ENCODE measurements at regions not wholly inside any gene's neighbourhood (a gene's known extent, or its start where the extent isn't known, plus 50 kb on each side); places are given as distances from the start of the nearest gene placed in this dataset.

DNA sequence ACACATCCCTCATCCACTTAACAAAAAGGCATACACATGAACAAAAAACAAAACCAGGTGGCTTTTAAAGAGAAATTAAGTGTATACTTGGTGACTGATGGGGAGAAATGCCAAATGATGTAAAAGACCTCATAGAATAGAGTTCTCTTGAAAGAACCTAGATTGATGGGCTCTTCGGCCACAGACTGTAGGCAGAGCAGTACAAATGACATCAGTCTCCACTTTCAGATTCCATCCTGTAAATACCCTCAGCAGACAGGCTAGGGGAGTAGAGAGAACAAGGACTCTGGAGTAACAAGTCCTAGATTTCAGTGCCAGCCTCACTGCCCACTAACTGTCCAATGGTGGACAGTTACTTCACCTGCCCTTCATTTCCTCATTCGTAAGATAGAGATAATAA is 203.8 kb downstream of the MZT1 start:
- no peak for DNase-seq

DNA sequence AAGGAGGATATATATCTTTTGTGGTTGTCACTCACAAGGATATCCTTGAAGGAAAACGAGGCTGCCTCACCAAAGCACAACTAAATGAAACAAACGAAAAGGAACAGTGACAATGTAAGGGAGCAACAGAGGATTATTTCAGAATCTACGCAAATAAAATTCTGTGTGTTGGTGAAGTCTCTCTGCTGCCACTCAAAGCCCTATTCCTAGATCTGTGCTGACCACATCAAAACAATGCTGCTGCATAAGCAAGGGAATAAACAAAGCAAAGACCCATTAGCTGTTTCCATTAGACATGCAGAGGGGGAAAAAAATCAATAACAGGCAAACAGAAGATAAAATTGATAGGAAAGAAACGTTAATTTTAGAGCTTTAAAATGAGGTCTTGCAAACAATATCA is 204.4 kb downstream of the MZT1 start:
- DNase-seq = no peak

DNA sequence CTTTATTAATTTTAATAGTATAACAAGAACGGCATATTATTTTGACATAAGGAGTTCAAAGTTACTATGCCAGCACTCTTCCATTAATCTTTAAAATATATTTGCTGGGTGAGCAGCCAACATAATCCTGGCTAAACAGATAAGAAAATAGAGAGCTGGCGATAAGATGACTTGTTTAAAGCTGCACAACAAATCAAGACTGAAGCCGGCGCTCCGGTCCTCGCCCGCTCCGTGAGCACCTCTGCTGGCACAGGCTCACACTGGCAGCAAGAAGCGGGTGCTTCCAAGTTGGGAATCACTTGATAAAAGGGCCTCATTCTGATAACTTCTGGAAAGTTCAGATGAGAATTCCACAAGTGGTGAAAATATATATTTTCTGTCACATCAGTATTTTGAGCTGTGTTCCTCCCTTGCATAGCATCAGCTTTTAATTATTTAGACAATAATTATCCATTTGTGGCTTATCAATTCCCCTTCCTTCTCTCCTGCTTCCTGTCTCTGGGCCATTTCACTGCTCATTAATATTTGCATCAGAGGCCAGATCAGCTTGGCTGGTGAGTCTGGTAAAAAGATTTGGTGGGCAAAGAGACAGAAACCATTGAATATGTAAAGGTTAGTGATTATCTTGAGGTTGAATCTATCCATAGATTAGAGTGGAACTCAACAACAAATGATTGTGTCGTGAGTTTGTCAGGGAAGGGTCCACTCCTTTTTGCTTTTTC is 205.3 kb downstream of the MZT1 start:
- no peak for DNase-seq

GRCh38 chr13:72514146-72514545 is 213.3 kb downstream of the MZT1 start:
- DNase-seq = no peak

GRCh38 chr13:72508392-72508791 is 219.0 kb downstream of the MZT1 start:
- no peak for DNase-seq

GRCh38 chr13:72507416-72508199 is 219.8 kb downstream of the MZT1 start:
- no peak for DNase-seq

DNA sequence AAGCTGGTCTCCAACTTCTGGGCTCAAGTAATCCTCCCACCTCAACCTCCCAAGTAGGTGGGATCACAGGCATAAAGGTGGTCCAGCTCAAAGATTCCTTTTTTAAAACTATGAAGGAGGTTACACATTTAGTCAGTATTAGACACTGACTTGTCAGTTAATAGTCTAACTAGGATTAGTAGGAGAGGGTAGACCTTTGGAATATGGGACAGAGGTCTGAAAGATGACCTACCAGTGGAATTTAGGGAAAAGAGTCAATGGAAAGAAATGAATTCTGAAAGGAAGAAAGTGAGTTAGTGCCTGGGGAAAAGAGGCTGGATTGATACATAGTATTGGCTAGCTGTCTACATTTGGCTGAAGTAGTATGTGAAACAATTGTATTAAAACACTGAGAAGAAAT is 220.7 kb downstream of the MZT1 start:
- no peak for DNase-seq

GRCh38 chr13:72505376-72505775 is 222.1 kb downstream of the MZT1 start:
- no peak for DNase-seq

DNA sequence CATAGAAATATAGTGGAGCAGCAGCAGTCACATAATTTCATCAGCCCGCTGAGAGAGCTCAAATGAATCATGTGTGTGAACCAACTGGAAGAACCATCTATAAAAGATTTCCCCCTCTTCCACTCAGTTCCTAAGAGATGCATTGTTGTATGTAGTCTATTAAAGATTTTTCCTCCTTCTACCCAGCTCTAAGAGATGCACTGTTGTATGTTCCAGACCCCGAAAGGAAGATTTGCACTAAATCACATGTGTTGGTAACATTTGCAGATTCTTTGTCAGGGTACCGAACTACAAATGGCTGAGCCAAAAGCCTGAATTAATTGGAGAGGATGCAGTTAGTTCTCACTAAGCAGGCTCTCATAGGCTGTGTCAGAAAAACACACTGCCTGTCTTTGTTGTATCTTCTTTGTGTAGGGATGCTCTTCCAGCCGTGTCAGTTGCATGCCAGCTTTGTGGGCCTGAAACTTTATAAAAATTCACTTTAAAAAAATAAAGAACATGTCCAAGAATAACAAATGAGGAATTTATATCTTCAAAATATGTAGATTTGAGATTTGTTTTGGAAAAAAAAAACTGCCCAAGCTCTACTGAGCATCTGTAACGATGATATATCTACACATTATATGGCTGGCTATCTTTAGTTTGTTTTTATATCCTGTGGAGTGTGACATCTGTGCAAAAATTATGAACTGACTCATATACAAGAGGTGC is 223.1 kb downstream of the MZT1 start:
- DNase-seq = no peak

DNA sequence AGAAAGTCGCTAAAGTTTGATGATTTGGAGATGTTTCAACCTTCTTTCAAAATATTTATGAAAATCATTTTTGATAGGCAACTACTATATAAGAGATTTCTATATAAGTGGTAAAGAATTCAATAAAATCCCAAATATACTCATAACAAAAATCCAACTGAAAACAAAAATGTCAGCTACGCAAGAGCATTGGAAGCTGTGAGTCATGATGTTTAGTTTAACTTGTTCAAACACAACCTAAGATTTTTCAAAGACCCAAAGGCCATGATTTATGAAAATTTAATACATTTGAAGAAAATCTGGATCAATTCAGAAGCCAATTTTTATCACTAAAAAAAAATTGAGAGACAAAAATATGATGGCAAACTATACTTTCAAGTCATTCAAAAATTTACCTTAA is 226.6 kb downstream of the MZT1 start:
- DNase-seq = no peak

- no peak for DNase-seq
Observed at GRCh38 chr13:72495681-72496080, 231.7 kb downstream of the MZT1 start.

GRCh38 chr13:72489751-72490150 is 237.7 kb downstream of the MZT1 start:
- no peak for DNase-seq

DNA sequence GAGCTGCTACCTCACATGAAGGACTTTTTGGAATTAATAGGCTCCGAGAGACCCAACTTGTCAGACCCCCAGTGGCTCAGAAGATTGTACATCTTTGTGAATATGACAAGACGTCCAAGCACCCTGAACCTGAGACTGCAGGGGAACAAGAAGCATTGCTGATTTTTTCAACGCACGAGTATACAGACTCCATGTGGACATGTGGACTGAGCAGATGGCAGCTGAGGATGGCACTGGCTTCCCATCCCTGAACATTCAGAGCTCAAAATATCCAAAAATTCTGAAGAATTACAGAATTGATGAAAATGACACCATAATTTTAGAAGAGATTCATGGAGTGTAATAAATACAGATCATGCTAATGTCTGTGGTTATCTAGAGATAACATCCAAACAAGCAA is 254.1 kb downstream of the MZT1 start:
- DNase-seq = no peak

- DNase-seq = no peak
Observed at GRCh38 chr13:72469906-72470305, 257.5 kb downstream of the MZT1 start.

GRCh38 chr13:72463561-72463960 is 263.9 kb downstream of the MZT1 start:
- DNase-seq = no peak

DNA sequence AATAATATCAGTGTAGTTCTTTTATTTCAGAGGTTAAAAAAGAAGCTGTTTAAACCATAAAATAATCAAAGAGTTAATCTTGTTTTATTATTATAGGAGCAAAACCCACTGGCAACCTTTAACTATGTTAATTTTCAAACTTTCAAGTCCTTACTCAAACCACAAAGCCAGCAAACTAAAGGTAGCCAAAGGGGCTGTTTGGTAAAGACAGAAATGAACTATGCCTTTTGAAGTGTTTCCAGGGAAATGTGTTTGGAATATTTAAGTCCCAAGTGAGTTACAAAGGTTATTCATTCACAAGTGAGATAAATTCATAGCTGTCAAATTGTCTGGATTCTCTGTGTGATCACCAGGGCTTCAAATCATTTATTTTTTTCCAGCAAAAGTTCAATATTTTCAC is 264.7 kb downstream of the MZT1 start:
- DNase-seq = no peak

- no peak for DNase-seq
Observed at GRCh38 chr13:72462166-72462565, 265.3 kb downstream of the MZT1 start.

DNA sequence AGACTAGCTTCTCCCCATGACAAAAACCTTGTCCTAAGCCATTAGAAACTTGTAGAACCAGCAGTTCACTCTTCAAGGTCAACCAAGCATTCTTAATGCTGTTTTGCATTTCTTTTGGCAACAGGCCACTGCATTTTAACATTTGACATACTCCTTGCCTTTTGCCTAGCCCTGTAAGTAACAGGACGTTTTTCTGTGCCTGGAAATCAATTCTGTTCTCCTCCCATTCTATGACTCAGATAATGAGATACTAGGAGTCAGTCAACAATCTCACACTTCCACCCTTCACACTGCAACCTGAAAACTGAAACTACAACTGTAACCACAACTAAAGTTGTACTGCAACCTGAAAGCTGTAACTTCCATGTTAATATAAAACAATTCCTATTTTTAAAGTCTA is 268.7 kb downstream of the MZT1 start:
- no peak for DNase-seq

DNA sequence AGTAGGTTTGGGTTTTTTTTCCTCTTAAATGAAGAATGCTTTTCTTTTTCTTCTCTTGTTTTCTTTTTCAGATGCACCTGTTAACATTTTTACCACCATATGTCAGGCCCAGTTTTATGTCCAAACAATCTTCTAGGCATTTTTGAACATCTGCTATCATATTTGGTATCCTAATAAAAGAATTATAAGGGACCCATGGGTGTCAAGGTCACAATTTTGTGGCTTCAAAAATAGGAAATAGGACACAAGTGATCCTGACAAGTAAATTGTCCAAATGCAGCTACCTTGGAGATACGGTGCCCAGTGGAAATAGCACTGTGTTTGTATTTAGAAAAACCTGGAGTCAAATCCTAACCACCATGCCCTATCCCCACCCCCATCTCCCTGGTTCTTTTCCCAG is 270.3 kb downstream of the MZT1 start:
- no peak for DNase-seq

DNA sequence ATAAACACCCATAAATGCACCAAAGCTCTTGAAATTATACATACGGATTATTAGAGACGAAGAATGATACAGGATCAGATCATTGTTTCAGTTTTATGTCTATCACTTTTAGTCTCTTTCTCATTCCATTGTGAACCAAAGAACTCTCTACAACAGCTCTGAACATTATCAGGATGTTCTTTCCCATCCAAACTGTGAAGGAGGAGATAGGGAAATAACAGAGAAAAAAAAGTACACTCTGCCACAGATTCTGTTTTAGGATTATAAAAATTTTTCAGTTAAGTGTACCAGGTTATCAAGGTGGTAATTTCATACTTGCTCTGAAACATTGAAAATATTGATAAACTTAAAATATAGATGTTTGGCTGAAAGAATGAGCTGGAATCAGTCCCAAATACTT is 270.9 kb downstream of the MZT1 start:
- DNase-seq = no peak

DNA sequence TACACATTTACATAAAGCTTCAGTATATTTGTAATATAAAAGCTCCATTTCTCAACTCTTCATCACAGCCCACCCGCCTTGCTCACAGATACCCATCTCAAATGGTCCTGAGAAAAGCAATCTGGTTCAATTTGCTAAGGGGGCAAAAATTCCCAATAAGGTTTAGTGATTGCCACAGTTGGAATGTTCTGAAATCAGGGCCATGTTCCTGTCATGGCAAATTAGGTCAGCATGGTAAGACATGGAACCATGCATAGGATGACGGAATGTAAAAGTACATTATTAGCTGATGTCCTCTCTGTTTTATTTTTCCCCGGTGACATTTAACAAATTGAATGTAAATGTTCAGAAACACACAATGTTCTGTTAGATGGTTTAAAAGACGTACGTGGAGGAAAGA is 274.3 kb downstream of the MZT1 start:
- DNase-seq = no peak

DNA sequence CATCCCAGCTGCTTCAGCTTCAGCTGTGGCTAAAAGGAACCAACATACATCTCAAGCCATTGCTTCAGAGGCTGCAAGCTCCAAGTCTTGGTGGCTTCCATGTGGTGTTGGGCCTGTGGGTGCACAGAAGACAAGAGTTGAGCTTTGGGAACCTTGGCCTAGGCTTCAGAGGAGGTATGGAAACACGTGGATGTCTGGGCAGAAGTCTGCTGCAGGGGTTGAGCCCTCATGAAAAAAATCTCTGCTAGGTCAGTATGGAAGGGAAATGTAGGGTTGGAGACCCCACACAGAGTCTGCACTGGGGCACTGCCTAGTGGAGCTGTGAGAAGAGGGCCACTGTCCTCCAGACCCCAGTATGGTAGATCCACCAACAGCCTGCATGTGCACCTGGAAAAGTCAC is 279.3 kb downstream of the MZT1 start:
- DNase-seq = no peak

GRCh38 chr13:72444999-72445398 is 282.4 kb downstream of the MZT1 start:
- no peak for DNase-seq

GRCh38 chr13:72437458-72437857 is 290.0 kb downstream of the MZT1 start:
- no peak for DNase-seq
